HEK293T (cell line): ENCODE measurements at regions not wholly inside any gene's neighbourhood (a gene's known extent, or its start where the extent isn't known, plus 50 kb on each side); places are given as distances from the start of the nearest gene placed in this dataset.

Experiments
- ARNT ChIP-seq: fragments of 450-650 bp; IDR thresholded peaks from 2 replicates; pipeline ENCODE4 v1.6.1; 2017; ENCODE audit warnings: mild to moderate bottlenecking
- BHLHE40 ChIP-seq: fragments of 450-650 bp; IDR thresholded peaks from 2 replicates; pipeline ENCODE4 v1.6.1; 2016; ENCODE audit warnings: mild to moderate bottlenecking, moderate library complexity, borderline replicate concordance
- FOXK2 ChIP-seq: fragments of 450-650 bp; IDR thresholded peaks from 2 replicates; pipeline ENCODE4 v1.6.1; 2016; ENCODE audit warnings: mild to moderate bottlenecking
- SUZ12 ChIP-seq: fragments of 450-650 bp; IDR thresholded peaks from 2 replicates; pipeline ENCODE4 v1.6.1; 2016; ENCODE audit warnings: mild to moderate bottlenecking

DNA sequence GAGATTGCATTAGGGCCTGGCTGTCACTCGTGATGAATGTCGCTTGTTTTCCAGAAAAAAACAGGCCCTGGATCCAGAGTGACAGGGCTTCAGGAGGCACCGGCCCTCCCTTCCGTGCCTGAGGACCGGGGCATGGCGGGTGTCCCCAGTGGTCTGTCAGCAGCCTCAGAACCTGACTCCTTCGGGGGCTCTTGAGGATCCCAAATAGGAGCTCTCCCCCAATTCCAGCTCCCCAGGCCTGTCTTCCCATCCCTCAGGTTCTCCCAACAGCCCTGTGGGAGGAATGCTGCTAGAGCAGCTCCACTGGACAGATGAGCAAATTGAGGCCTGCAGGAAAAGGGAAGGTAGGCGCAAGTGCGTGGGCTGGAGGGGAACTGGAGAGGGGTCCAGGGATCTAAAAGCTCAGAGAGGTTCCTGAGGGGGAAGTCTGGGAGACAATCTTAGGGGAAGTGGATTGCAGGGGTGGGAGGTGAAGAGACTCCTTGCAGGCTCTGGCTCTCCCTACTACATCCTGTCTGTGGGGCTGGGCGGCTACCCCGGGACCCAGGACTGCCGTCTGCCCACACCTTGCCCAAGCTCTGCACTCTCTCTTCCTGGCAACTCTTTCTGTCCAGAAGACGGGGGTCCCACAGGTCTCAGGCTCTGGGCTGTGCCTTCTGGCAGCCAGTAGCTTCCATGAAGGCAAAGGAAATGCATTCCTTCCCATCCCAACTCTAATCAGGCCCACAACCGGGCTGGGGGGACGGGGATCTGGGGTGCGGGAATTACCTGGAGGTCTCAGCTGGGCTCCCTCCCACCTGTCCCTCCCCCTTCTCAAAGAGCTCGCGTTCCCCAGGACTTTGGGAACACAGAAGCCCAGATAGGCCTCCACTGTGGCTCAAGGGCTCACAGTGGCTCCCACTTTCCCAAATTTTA lies 105.7 kb upstream of the CASZ1 start:
- no peak for TF ChIP-seq SUZ12
- no peak for TF ChIP-seq FOXK2
- no peak for TF ChIP-seq BHLHE40
- no peak for TF ChIP-seq ARNT
